GM12878 (cell line): ENCODE measurements at regions not wholly inside any gene's neighbourhood (a gene's known extent, or its start where the extent isn't known, plus 50 kb on each side); places are given as distances from the start of the nearest gene placed in this dataset.

ENCODE experiments used
- BHLHE40 ChIP-seq, 2 experiments: fragments of 450-650 bp in 1 of 2; IDR thresholded peaks; 2 replicates each; pipeline ENCODE4 v1.6.1; 2011 to 2017; ENCODE audit warnings: low read depth in 2 of 2, borderline replicate concordance in 1 of 2, improper control_type of control experiment in 1 of 2, low read length in 1 of 2, mild to moderate bottlenecking in 1 of 2
- CEBPZ ChIP-seq: fragments of 150-350 bp; IDR thresholded peaks from 2 replicates; pipeline ENCODE4 v1.6.1; 2016; ENCODE audit warnings: low read depth, low read length
- CHD1 ChIP-seq: IDR thresholded peaks from 2 replicates; pipeline ENCODE4 v1.6.1; 2012; ENCODE audit warnings: low read depth, low read length, improper control_type of control experiment
- CREM ChIP-seq: IDR thresholded peaks from 2 replicates; pipeline ENCODE4 v1.6.1; 2014; ENCODE audit warnings: antibody characterized with exemption, low read depth
- HDGF ChIP-seq: fragments of 450-650 bp; IDR thresholded peaks from 2 replicates; pipeline ENCODE4 v1.6.1; 2016; ENCODE audit warnings: antibody characterized with exemption
- IKZF1 ChIP-seq: fragments of 450-650 bp; conservative IDR thresholded peaks from 2 replicates; pipeline ENCODE4 v1.6.1; 2017; ENCODE audit warnings: antibody characterized with exemption, mild to moderate bottlenecking
- KDM1A ChIP-seq: fragments of 200-600 bp; sonication (generic); IDR thresholded peaks from 2 replicates; pipeline ENCODE4 v1.6.1; 2016; ENCODE audit warnings: borderline replicate concordance
- MLLT1 ChIP-seq: fragments of 450-650 bp; IDR thresholded peaks from 2 replicates; pipeline ENCODE4 v1.6.1; 2016; ENCODE audit warnings: mild to moderate bottlenecking
- PAX5 ChIP-seq: IDR thresholded peaks from 2 replicates; pipeline ENCODE4 v1.6.1; 2011; ENCODE audit warnings: low read depth, low read length, borderline replicate concordance
- PRDM15 ChIP-seq: fragments of 450-650 bp; formaldehyde crosslinking; IDR thresholded peaks from 2 replicates; pipeline ENCODE4 v1.4.0; 2020; ENCODE audit warnings: mild to moderate bottlenecking, moderate library complexity
- RELB ChIP-seq: fragments of 450-650 bp; IDR thresholded peaks from 2 replicates; pipeline ENCODE4 v1.6.1; 2017; ENCODE audit warnings: low read depth, mild to moderate bottlenecking, moderate library complexity
- RFX5 ChIP-seq: IDR thresholded peaks from 2 replicates; pipeline ENCODE4 v1.6.1; 2011; ENCODE audit warnings: low read depth, low read length, improper control_type of control experiment

GRCh38 chr1:108050158-108050557 is 85.2 kb upstream of the VAV3 start (continued):
- TF ChIP-seq CEBPZ (no peak), CREM (no peak), RFX5 (no peak), RELB (no peak), BHLHE40 (IDR thresholded peaks at IDR 0.05; ENCODE audit: borderline replicate concordance in 1 of 2, low read depth in 2 of 2, low read length in 1 of 2) (no peak), MLLT1 (no peak), KDM1A (no peak), PRDM15 (CRISPR knock-in tag) (no peak), IKZF1 (no peak), CHD1 (no peak), PAX5 (no peak), HDGF (no peak)
